RWPE2 (cell line): ENCODE measurements at regions not wholly inside any gene's neighbourhood (a gene's known extent, or its start where the extent isn't known, plus 50 kb on each side); places are given as distances from the start of the nearest gene placed in this dataset.

Source experiments
- ATAC-seq: fragments of 200-7000 bp; cut with Tn5 transposase; 3 replicates; pipeline ENCODE4 v1.9.1; 2021; ENCODE audit warnings: low read depth
- DNase-seq: peaks from one replicate; pipeline ENCODE4 v3.0.0-alpha.2; 2020; ENCODE audit warnings: low spot score
- H3K27ac ChIP-seq: fragments of 450-650 bp; 2 replicates; pipeline ENCODE4 v1.5.1; 2017; ENCODE audit warnings: mild to moderate bottlenecking; ENCODE audit not compliant: poor library complexity, severe bottlenecking
- H3K27me3 ChIP-seq: fragments of 250-450 bp; sonication (Bioruptor Pico); 2 replicates; pipeline ENCODE4 v1.5.1; 2021; ENCODE audit warnings: mild to moderate bottlenecking, moderate library complexity; ENCODE audit not compliant: insufficient read depth, poor library complexity, severe bottlenecking
- H3K36me3 ChIP-seq: fragments of 250-450 bp; sonication (Bioruptor Pico); 2 replicates; pipeline ENCODE4 v1.5.1; 2020; ENCODE audit warnings: low read depth, mild to moderate bottlenecking, moderate library complexity
- H3K4me1 ChIP-seq: fragments of 250-450 bp; sonication (Bioruptor Pico); 2 replicates; pipeline ENCODE4 v1.5.1; 2021; ENCODE audit warnings: mild to moderate bottlenecking, moderate library complexity; ENCODE audit not compliant: insufficient read depth, poor library complexity, severe bottlenecking
- H3K4me3 ChIP-seq: fragments of 250-450 bp; sonication (Bioruptor Pico); 2 replicates; pipeline ENCODE4 v1.5.1; 2021; ENCODE audit warnings: mild to moderate bottlenecking, moderate library complexity; ENCODE audit not compliant: severe bottlenecking
- H3K9me3 ChIP-seq: fragments of 250-450 bp; sonication (Bioruptor Pico); 2 replicates; pipeline ENCODE4 v1.5.1; 2021; ENCODE audit warnings: mild to moderate bottlenecking, moderate library complexity; ENCODE audit not compliant: severe bottlenecking
- CTCF ChIP-seq: fragments of 450-650 bp; IDR thresholded peaks from one replicate; pipeline ENCODE4 v1.5.1; 2017; ENCODE audit warnings: mild to moderate bottlenecking, moderate library complexity; ENCODE audit not compliant: poor library complexity, severe bottlenecking

- Histone ChIP-seq H3K27ac (no peak overlapping the region), H3K9me3 (no peaks in the 10 kb centered on the region), H3K36me3 (no peaks in the 10 kb centered on the region), H3K4me1 (no peaks in the 10 kb centered on the region), H3K27me3 (no peaks in the 10 kb centered on the region), H3K4me3 (no peak overlapping the region)
- ATAC-seq, result no peak
- DNase-seq, result no peak
- no peak for TF ChIP-seq CTCF
Measured at GRCh38 chr1:182166750-182167149, 105.2 kb upstream of the ZNF648 start.

GRCh38 chr1:182166321-182166720 lies 104.8 kb upstream of the ZNF648 start:
- Histone ChIP-seq H3K4me3 (no peak overlapping the region), H3K4me1 (no peaks in the 10 kb centered on the region), H3K27me3 (no peaks in the 10 kb centered on the region), H3K9me3 (no peaks in the 10 kb centered on the region), H3K36me3 (no peaks in the 10 kb centered on the region), H3K27ac (no peak overlapping the region)
- DNase-seq, result no peak
- ATAC-seq, result no peak
- TF ChIP-seq CTCF, result no peak

GRCh38 chr1:182164273-182164672 lies 102.8 kb upstream of the ZNF648 start:
- no peak overlapping the region for H3K4me3 ChIP-seq
- ATAC-seq (no peak), DNase-seq (no peak)
- H3K27ac ChIP-seq, result no peak overlapping the region
- no peak for TF ChIP-seq CTCF
- H3K36me3 ChIP-seq, result no peaks in the 10 kb centered on the region
- H3K4me1 ChIP-seq, result no peaks in the 10 kb centered on the region
- no peaks in the 10 kb centered on the region for H3K27me3 ChIP-seq
- H3K9me3 ChIP-seq, result peaks cover 4% of the 10 kb centered on the region

- Histone ChIP-seq H3K4me3 (no peak overlapping the region), H3K9me3 (peaks cover 4% of the 10 kb centered on the region), H3K27me3 (no peaks in the 10 kb centered on the region), H3K4me1 (no peaks in the 10 kb centered on the region), H3K36me3 (no peaks in the 10 kb centered on the region), H3K27ac (no peak overlapping the region)
- no peak for ATAC-seq
- no peak for TF ChIP-seq CTCF
- no peak for DNase-seq
Measured at GRCh38 chr1:182163821-182164223, 102.3 kb upstream of the ZNF648 start.

- H3K36me3 ChIP-seq, result no peaks in the 10 kb centered on the region
- peaks cover 4% of the 10 kb centered on the region for H3K9me3 ChIP-seq
- no peak for TF ChIP-seq CTCF
- no peaks in the 10 kb centered on the region for H3K4me1 ChIP-seq
- H3K27me3 ChIP-seq, result no peaks in the 10 kb centered on the region
- ATAC-seq, result no peak
- H3K4me3 ChIP-seq, result no peak overlapping the region
- no peak for DNase-seq
- no peak overlapping the region for H3K27ac ChIP-seq
Measured at GRCh38 chr1:182159443-182159842, 97.9 kb upstream of the ZNF648 start.
